ENCODE measurements at regions not wholly inside any gene's neighbourhood (a gene's known extent, or its start where the extent isn't known, plus 50 kb on each side); places are given as distances from the start of the nearest gene placed in this dataset.

DNA sequence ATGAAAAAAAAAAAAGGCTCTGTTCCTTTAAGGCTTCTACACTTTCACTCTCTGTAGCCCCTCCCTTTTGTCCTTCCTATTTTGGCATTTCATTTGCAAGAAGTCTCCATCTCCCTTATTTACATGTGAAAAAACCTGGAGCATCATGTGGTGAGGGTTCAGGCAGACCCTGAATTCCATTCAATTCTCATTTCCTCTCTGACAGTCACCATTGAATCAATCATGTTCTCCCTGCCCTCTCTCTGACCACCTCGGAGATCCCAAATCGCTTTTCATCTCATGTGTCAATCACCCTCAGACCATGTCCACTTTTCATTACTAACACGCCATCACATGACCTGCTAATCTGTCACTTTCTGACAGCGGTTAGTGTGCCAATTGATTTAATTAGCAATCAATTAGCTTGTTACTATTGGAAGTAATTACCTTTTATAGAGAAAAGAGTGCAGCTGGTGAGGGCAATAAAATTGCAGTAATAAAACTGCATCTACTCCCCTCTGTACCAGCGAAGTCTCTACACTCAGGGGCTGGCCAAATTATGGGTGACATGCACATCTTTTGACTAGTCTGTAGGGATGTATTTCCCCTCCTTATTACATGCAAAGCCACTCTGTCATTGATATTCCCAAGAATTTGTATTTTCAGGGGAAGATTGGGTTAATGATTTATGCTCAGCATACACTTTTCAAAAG, 317.4 kb downstream of the EN1 start:
- in situ Hi-C loops (cut with HindIII; ENCODE audit: low pct_ligation_motif_present, low sequenced_read_pairs) = no loop called here
- TF ChIP-seq, protein P1, sequence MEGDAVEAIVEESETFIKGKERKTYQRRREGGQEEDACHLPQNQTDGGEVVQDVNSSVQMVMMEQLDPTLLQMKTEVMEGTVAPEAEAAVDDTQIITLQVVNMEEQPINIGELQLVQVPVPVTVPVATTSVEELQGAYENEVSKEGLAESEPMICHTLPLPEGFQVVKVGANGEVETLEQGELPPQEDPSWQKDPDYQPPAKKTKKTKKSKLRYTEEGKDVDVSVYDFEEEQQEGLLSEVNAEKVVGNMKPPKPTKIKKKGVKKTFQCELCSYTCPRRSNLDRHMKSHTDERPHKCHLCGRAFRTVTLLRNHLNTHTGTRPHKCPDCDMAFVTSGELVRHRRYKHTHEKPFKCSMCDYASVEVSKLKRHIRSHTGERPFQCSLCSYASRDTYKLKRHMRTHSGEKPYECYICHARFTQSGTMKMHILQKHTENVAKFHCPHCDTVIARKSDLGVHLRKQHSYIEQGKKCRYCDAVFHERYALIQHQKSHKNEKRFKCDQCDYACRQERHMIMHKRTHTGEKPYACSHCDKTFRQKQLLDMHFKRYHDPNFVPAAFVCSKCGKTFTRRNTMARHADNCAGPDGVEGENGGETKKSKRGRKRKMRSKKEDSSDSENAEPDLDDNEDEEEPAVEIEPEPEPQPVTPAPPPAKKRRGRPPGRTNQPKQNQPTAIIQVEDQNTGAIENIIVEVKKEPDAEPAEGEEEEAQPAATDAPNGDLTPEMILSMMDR (IDR thresholded peaks at IDR 0.05; ENCODE audit: low read depth, low read length, missing control alignments) = no peak
- Histone ChIP-seq H3K4me3 (ENCODE audit: low read depth, low read length) (no peak overlapping the region), H3K27ac (no peak overlapping the region), H3K27me3 (replicated peaks) (no peaks in the 10 kb centered on the region), H3K36me3 (replicated peaks) (no peaks in the 10 kb centered on the region)
- no peak for DNase-seq

DNA sequence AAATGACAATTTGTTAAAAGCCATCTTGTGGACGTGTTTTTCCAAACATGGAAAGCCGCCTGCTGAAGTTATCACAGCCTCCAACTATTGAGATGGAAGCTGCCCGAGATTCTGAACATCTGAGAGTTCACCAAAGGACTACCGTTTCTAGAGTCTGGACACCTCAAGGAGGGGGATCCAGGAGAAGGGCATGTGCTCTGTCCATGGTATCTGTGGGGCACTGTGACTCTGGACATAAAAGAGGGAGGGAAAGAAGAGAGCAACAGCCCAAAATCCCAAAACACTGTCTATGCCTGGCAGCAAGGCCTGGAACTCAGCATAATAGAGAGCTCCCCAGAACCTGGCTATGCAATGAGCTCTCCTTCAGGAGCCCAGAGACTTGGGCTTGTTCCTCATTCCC, 319.9 kb downstream of the EN1 start:
- no peak for DNase-seq
- Histone ChIP-seq H3K27ac (no peak overlapping the region), H3K4me3 (ENCODE audit: low read depth, low read length) (no peak overlapping the region), H3K27me3 (replicated peaks) (no peaks in the 10 kb centered on the region), H3K36me3 (replicated peaks) (no peaks in the 10 kb centered on the region)
- TF ChIP-seq, protein P1 (IDR thresholded peaks at IDR 0.05; ENCODE audit: low read depth, low read length, missing control alignments) = no peak
- in situ Hi-C loops (cut with HindIII; ENCODE audit: low pct_ligation_motif_present, low sequenced_read_pairs) = no loop called here

- TF ChIP-seq, protein P1 (IDR thresholded peaks at IDR 0.05; ENCODE audit: low read depth, low read length, missing control alignments) = no peak
- H3K27ac ChIP-seq = no peak overlapping the region
- no peaks in the 10 kb centered on the region for H3K36me3 ChIP-seq (replicated peaks)
- no peak for DNase-seq
- in situ Hi-C loops (cut with HindIII; ENCODE audit: low pct_ligation_motif_present, low sequenced_read_pairs) = no loop called here
- no peaks in the 10 kb centered on the region for H3K27me3 ChIP-seq (replicated peaks)
- H3K4me3 ChIP-seq (ENCODE audit: low read depth, low read length) = no peak overlapping the region
Observed at GRCh38 chr2:118525346-118525745, 322.1 kb downstream of the EN1 start.

DNA sequence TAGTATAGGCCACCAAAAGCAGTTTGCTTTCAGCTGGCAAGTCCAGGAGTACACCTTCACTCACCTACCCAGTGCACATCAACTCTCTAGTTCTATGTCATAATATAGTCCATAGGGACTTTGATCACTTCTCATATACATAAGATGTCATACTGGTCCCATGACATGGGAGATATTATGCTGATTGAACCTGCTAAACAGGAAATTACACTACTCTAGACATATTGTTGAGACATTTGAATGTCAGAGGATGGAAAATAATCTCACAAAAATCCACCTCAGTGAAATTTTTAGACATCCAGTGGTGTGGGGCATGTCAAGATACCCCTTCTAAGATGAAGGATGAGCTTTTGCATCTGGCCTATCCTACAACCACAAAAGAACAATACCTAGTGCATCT, 322.5 kb downstream of the EN1 start:
- in situ Hi-C loops (cut with HindIII; ENCODE audit: low pct_ligation_motif_present, low sequenced_read_pairs) = no loop called here
- TF ChIP-seq, protein P1 (IDR thresholded peaks at IDR 0.05; ENCODE audit: low read depth, low read length, missing control alignments) = no peak
- no peaks in the 10 kb centered on the region for H3K27me3 ChIP-seq (replicated peaks)
- no peak overlapping the region for H3K27ac ChIP-seq
- DNase-seq = no peak
- no peaks in the 10 kb centered on the region for H3K36me3 ChIP-seq (replicated peaks)
- no peak overlapping the region for H3K4me3 ChIP-seq (ENCODE audit: low read depth, low read length)

DNA sequence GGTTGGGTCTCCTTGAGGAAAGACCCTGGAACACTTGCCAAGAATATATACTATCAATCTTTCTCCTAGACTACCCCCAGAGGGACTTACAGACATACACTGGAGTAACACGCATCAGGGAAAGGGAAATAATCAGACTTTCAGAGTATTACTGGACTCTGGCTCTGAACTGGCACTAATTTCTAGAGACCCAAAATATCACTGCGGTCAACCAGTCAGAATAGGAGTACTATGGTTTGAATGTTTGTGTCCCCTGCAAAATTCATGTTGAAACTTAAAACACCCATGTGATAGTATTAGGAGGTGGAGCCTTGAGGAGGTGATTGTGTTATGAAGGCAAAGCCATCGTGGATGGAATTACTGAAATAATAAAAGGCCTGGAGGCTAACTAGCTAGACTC, 323.7 kb downstream of the EN1 start:
- Histone ChIP-seq H3K27ac (no peak overlapping the region), H3K27me3 (replicated peaks) (no peaks in the 10 kb centered on the region), H3K36me3 (replicated peaks) (no peaks in the 10 kb centered on the region), H3K4me3 (ENCODE audit: low read depth, low read length) (no peak overlapping the region)
- in situ Hi-C loops (cut with HindIII; ENCODE audit: low pct_ligation_motif_present, low sequenced_read_pairs) = no loop called here
- DNase-seq = no peak
- TF ChIP-seq, protein P1 (IDR thresholded peaks at IDR 0.05; ENCODE audit: low read depth, low read length, missing control alignments) = no peak

DNA sequence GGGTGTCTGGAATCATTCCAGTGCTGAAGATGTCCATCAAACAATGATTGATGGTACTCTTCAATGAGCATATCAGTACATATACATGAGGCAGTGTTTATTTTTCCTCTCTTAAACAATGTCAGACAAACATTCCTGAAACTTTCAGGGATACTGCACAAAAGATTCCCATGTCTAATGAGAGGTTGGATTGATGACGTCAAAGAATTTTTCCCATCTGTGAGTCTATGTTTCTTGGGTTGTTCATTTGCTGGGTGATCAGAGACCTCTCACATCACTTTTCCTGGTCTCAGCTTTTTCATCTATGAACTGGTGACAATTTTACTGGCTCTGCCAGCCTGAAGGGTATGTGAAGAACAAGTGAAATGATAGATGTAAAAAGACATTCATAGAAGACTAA, 325.5 kb downstream of the EN1 start:
- Histone ChIP-seq H3K4me3 (ENCODE audit: low read depth, low read length) (no peak overlapping the region), H3K36me3 (replicated peaks) (no peaks in the 10 kb centered on the region)

More for the DNA sequence above, 325.5 kb downstream of the EN1 start:
- in situ Hi-C loops (cut with HindIII; ENCODE audit: low pct_ligation_motif_present, low sequenced_read_pairs) = no loop called here
- no peak overlapping the region for H3K27ac ChIP-seq
- TF ChIP-seq, protein P1 (IDR thresholded peaks at IDR 0.05; ENCODE audit: low read depth, low read length, missing control alignments) = no peak
- H3K27me3 ChIP-seq (replicated peaks) = no peaks in the 10 kb centered on the region
- DNase-seq = no peak
